Right lung (tissue), 2 donors: ENCODE measurements at regions not wholly inside any gene's neighbourhood (a gene's known extent, or its start where the extent isn't known, plus 50 kb on each side); places are given as distances from the start of the nearest gene placed in this dataset.
"Not testable (repeated sequence)": the region's sequence is repeated elsewhere in the genome, so short reads cannot be mapped to it uniquely, and the experiment has no call there.

Source experiments
- DNase-seq, 2 donors: peaks; one replicate each; pipeline ENCODE4 v3.0.0-alpha.2; 2013

DNA sequence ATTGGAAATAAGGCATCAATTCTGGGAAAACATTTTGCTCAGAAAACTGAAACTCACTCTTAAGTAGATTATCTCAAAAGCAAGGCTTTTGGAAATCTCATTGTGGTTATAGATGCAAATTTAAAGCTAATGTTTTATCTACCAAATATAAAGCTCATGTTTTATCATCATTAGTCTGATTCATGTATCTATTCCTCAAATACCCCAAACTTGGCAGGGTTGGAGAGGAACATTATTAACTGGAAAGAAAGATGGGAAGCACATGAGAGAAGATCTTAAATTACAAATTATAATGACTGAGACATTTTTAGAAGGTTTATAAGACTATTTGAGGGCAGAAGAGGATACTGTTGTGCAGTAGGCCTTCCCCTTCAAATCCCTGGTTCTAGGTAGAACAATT lies 137.3 kb upstream of the TGFBR2 start:
- no peak for DNase-seq

DNA sequence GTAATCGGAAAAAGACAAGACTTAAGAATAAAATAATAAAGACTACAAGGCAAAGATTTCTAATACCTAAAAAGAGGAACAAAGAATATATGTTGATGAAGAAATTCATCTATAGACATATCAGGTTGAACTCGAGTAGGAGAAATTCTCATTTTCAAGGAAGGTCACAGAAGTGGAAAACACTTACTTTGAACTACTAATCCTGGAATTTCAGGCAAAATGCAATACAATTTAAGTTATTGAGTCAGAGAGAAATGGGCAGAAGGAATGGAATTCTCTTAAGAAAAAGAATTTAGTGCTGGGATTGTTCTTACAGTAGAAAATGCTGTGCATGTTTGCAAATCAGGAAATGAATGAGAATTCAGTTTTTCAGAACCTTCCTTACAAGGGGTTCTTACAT lies 135.9 kb upstream of the TGFBR2 start:
- no peak for DNase-seq

DNA sequence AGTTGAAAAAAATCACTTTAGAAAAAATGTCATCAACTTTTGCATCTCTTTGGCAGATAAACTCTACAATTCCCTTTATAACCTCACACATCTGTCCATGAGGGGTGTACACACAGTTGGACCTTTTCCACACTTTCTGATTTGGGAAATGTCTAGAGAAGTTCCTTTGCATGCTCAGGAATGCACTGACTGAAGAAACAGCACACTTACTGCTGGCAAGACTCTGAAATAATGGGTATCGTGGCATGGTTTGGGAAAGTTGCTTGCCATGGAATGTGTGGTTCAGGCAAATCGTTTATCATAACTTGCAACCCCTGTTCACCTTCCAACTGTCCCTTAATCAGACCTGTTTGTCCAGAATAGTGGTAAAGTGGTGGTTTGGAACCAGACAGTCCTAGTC lies 135.3 kb upstream of the TGFBR2 start:
- DNase-seq, result no peak

DNA sequence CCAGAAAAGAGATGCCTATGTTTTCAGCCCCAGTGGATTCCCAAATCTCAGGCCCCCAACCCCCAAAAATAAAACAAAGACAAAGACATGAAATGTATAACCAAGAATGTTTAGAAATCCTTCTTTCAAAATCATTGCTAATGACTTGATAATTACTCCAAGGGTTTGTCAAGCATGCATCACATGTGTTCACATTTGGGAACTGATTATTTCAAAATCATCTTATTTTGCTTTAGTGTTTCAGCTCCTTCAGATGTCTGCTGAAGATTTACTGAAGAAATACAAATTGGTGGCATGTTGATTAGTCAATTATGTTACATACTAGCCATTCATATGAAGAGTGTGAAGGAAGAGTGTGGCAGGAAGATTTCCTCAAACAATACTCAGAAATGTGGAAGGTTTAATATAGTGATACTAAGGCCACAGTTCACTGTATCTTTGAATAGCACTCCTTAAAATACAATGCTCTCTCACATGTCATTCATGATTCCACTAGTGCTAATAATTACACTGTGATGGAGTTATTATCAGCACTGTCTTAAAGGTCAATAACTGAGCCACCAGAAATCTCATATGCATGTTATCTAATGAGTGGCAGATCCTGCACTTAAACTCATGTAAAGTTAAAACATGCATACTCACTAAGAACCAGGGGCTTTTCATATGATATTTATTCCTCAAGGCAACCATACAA lies 134.5 kb upstream of the TGFBR2 start:
- no peak for DNase-seq

DNA sequence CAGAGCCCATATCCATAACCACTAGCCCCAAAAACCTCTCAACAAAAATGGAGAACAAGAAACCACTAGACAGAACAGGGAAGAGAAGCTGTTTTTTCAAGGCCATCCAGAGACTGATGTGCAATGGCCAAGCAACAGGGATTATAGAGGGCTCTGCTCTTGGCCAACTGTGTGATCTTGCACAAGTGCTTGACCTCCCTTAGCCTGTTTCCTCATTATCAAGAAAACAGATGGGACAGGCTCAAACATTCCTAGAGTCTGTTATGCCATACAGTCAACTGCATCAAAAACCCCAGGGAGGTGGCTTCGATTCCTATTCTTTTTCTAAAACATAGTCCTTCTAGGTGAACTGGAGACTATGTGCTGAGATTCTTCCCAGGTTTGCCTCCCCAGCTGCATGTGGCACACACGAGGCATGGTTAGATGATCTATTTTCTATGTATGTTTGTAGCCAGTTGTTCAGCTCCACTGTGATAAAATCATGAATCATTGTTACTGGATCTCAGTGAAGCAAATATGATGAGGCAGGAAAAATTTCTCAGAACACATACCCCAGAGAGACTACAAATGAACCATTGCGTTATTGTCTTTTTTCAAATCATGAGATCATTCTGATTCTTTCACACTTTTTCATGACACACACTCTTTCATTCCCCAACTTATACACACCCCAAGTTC lies 132.9 kb upstream of the TGFBR2 start:
- no peak for DNase-seq

DNA sequence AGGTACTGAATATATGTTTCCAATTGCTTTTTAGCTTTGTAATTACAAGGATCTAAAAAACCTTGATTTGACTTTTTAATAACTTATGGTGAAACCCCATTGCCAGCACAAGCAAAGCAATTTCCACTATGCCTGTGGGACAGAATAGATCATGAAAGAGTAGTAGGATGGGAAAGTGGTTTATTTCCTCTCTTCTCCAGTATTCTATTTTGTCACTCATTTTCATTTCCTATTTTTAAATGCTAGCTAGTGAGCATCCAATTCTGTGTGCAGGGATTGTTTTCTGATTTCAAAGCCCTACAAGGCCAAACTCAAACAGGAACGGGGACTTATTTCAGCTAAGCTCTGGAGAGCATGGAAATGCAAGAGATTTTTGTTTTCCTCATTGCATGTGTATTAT lies 132.0 kb upstream of the TGFBR2 start:
- DNase-seq, result no peak

DNA sequence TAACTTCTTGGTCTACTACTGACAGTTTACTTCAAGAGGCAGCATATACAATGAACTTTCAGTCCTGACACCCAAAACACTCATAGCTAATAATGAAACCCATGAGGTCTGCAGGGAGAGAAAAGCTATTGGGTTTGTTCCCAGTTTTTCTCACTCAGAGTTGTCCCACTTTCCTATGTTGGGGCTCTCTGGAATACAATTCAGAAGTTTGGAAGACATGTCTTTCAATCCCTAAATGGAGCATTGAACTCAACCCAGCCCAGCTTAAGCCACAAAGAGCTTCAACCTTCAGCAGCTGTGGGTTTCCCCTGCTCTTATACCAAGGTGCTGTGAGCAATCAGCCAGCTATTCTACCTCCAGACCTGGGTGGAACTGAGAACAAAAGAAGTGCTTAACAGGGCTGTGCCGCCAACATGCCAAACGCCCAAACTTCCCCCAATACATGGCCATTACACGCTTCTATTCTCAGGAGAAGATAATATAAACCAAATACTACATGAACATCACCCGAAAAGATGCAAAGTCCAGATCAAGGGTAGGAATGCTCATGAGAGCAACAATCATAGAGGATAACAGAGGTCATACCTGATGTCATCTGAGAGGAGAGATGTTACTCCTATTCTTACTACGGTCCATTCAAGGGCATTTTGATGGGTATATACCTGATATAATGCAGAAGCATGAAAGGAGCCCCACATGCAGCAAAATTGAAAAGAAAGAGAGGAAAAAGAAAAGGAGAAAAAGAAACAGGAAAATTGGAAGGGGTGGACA lies 131.2 kb upstream of the TGFBR2 start:
- DNase-seq, result no peak

DNA sequence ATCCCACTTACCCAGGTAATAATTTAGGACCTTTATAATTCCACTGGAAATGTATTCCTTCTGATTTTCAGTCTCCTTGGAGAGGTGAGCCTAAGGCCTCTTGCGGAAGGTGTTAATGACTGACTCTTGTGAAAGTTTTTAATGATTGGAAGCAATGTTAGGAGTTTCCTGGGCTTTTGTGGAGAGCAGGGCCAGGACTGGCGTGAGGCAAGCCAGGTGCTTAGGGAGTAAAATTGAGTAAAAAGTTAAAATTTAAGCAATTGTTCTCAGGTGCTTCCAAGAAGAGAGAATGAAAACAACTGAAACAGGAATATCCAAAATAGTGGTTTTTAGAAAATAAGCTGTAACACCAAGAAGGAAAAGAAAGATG lies 130.6 kb upstream of the TGFBR2 start:
- DNase-seq, result no peak

DNA sequence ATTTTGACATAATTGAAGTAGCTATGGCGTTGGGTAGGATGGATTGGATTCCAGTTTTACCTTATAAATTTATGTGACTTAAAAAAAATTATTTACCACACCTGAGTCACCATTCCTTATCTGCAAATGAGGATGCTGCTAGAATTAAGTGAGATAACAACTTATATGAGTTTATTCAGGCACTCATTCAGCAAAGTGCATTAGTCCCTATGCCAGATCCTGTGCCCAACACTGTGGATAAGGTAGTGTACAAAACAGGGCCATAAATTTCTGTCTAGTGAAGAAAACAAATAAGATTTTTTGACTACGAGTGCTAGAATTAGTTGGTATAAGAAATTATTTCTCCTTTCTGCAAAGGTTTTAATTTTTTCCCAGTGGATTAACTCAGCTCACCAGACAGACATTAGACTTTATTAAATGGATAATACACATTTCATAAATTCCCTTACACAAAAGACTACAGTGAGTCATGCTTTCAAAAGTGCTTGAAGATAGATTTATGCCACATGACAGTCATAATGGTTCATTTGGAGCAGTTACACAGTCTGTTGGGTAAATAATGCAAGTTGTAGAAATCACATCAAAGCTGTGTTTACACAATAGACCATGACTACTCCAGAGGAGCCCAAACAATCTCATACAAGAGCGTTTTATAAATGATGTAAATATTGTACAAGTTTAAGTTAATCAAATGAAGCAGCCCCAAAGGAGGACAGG lies 129.9 kb upstream of the TGFBR2 start:
- no peak for DNase-seq

DNA sequence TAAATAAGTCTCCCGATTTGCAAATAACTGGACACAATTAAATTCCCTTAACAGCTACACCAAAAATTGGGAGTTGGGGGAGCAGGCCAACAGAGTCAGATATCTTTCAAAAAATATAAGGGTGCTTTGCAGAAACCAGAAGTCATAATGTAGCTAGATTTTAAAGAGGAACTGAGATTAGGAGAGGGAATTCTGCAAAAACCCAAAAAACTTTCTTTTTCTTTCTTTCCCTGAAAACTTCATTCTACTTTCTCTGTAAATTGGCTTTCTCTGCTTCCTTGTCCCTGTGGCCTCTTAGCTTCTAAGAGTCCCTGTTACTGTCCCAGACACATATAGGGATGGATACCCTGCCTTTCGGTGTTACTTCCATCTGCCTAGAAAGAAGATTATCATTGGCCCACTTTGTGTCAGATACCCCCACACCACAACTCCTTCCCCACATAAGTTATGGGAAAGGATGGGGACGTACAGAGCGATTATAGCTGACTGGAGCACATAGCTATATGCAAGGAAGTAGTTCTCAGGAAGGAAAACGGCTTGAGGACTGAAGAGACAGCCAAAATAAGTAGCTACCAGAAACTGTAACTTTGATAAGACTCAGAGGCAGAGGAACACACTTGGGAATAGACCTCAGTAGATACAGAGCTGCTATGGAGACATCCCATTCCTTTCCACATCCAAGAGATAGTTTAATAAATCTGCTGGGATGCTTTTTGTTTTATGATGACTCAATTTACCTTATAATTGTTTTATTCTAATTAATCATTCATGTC lies 129.1 kb upstream of the TGFBR2 start:
- DNase-seq, result no peak

DNA sequence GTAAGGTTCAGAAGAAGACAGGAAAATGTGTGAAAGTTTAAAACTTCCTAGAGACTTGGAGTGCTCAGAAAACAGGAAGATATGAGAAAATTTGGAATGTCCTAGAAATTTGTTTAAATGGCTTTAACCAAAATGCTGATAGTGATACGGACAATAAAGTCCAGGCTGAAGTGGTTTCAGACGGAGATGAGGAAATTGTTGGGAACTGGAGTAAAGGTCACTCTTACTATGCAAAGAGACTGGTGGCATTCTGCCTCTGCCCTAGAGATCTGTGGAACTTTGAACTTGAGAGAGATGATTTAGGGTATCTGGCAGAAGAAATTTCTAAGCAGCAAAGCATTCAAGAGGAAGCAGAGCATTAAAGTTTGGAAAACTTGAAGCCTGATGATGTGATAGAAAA lies 126.7 kb upstream of the TGFBR2 start:
- not testable (repeated sequence) for DNase-seq

DNA sequence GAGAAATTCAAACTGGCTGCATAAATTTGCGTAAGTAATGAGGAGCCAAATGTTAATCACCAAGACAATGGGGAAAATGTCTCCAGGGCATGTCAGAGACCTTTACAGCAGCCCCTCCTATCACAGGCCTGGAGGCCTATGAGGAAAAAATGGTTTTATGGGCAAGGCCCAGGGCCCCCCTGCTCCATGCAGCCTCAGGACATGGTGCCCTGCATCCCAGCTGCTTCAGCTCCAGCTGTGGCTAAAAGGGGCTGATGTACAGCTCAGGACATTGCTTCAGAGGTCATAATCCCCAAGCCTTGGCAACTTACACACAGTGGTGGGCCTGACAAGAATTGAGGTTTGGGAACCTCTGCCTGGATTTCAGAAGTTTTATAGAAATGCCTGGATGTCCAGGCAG lies 126.2 kb upstream of the TGFBR2 start:
- DNase-seq, result not testable (repeated sequence)

DNA sequence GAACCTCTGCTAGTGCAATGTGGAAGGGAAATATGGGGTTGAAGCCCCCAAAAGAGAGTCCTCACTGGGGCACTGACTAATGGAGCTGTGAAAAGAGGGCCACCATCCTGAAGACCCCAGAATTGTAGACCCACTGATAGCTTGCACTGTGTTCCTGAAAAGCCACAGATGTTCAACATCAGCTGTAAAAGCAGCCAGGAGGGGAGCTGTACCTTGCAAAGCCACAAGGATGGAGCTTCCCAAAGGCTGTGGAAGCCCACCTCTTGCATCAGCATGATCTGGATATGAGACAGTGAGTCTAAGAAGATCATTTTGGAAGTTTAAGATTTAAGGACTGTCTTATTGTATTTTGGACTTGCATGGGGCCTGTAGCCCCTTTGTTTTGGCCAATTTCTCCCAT lies 125.8 kb upstream of the TGFBR2 start:
- DNase-seq, result no peak

DNA sequence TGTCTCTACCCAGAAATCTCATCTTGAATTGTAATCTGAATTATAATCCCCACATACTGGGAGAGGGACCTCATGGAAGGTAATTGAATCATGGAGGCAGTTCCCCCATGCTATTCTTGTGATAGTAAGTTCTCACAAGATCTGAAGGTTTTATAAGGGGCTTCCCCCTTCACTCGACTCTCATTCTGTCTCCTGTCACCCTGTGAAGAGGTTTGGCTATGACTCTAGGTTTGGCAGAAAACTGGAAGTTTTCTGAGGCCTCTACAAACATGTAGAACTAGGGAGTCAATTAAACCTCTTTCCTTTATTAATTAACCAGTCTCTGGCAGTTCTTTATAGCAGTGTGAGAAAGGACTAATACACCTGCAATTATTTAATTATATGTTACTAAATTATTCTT lies 125.2 kb upstream of the TGFBR2 start:
- DNase-seq, result no peak

DNA sequence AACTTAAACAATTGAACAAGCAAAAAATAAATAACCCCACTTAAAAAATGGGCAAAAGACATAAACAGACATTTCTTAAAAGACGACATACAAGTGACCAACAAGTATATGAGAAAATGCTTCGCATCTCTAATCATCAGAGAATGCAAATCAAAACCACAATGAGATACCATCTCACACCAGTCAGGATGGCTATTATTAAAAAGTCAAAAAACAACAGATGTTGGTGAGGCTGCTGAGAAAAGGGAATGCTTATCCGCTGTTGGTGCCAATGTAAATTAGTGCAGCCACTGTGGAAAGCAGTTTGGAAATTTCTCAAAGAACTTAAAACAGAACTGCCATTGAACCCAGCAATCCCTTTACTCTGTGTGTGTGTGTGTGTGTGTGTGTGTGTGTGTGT lies 122.2 kb upstream of the TGFBR2 start:
- DNase-seq, result not testable (repeated sequence)

DNA sequence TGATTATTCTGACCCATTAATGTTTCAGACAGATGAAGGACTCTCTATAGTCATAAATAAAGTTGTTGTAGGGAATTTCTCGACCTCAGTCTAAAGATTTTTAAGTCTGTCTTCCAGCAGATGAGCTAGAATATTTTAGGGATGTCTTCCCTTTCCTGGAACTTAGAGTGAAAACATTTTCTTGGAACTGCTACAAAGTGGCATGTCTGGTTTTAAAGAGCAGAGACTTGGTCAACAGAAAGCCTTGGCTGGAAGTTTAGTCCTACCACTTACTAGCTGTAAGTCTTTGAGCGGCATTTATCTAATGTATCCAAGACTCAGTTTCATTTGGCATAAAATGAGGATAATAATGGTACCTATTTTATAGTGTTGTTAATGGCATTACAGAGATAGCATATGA lies 120.0 kb upstream of the TGFBR2 start:
- DNase-seq, result no peak

DNA sequence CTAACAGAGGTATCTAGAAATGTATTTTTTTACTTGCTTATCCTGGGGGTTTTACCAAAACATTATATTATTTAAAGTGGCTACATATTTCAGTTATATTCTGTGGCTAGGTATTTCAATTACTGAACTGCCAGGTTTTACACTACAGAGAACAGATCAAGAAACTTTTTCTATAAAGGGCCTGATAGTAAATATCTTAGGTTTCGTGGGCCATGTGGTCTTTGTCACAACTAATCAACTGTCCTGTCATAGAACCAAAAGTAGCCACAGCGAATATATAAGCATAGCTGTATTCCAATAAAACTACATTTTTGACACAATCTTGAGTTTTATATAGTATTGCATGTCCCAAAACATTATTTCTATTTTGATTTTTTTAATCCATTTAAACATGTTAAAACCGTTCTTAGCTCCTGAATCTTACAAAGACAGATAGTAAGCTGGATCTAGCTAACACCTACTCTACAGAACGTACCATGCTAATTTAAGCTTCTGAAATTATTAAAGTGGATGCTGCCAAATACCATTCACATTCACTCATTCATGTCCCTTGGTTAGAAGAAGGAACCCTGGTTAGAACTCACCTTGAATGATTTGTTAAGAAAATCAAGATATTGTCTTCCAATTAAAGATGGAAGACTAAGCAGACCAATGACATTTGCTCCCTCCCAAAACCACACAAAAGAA lies 118.2 kb upstream of the TGFBR2 start:
- DNase-seq, result no peak

DNA sequence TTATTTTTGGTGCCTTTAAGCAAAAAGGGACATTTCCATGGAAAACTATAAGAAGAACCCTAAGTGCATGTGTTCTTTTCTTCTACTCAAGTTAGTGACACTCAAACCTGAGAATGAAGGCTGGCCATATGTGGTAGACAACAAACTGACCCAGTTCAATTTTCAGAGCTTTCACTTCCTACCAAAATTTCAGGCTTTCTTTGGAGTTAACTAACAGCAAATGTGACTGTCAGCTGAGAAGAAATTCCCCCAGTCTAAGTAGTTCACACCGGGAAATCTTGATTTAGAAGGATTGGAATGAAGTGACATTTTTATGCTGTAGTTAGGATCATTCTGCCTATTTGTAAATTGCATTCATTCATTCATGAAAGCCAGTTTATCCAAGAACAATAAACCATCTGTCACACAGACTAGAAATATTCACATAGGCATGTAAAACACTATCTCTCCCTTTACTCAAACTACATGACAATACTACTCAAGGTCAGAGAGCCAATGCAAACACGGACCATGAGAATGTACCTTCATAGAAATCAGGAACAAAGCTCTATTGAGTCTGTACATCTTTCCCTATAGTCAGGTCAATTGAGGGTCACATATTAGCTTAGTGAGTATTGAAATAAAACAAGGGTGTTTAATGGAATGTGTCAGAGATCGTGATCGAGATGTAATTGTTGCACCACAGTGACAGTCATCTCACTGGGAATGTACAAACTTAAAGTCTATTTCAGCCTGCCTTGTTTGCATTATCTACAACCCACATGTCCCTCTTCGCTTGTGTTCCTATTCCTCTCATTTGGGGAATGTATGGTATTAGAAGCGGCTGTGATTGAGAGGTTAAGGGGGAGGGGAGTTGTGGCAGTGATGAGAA lies 113.8 kb upstream of the TGFBR2 start:
- DNase-seq, result no peak

DNA sequence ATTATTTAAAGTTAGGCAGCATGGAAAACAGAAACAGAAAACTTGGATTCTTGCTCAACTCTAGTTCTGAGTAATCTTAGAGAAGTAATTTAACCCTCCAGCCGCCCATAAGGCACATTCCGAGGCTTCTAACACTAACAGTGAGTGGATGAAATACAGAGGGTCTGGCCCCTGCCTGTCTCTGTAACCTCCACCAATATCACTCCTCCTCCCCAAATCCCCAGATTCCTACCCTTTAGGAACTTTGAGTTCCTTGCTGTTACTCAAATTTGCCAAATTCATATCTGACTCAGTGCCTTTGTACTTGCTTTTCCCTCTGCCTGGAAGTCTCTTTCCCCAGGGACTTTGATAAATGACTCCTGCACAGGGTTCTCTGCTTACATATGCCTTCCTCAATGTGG lies 112.5 kb upstream of the TGFBR2 start:
- DNase-seq, result no peak
